NCI-H524 treated with DMSO at 0.1 percent for 48 hours (cell line): ENCODE measurements at regions not wholly inside any gene's neighbourhood (a gene's known extent, or its start where the extent isn't known, plus 50 kb on each side); places are given as distances from the start of the nearest gene placed in this dataset.
A peak's percentile ranks its signal among the peaks of the same experiment; 100 is the strongest.

ENCODE experiments used
- DNase-seq: peaks from one replicate; lab custom pipeline; 2025; lab: John Stamatoyannopoulos, UW

DNA sequence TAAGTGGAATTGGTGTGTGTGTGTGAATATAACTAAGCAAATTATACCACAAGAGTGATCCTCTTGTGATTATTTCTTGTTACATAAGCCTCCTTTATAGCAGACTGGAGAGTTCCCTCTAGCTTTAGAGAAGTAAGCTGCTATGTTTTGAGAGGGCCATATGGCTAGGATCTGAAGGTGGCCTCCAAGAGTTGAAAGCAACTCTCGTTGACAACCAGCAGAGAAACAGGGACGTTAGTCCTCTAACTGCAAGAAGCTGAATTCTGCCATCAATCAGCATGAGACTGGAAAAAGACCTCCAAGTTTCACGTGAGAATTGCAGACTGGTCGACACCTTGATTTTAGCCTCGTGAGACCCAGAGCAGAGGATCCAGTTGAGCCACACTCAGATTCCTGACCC, 278.5 kb upstream of the ZNF717 start:
- peak; percentile 94 for DNase-seq

GRCh38 chr3:76065964-76066363, 280.6 kb upstream of the ZNF717 start:
- no peak for DNase-seq

GRCh38 chr3:76078101-76078500, 292.8 kb upstream of the ZNF717 start:
- DNase-seq: no peak

- DNase-seq: no peak
Observed at GRCh38 chr3:76083992-76084391, 298.6 kb upstream of the ZNF717 start.

GRCh38 chr3:76096036-76096435, 310.7 kb upstream of the ZNF717 start:
- no peak for DNase-seq

- DNase-seq: peak; percentile 24
Observed at GRCh38 chr3:76096836-76097588, 311.7 kb upstream of the ZNF717 start.

- DNase-seq: no peak
Observed at GRCh38 chr3:76097589-76097969, 312.2 kb upstream of the ZNF717 start.

- DNase-seq: no peak
Observed at GRCh38 chr3:76099956-76100355, 314.6 kb upstream of the ZNF717 start.

- no peak for DNase-seq
Observed at GRCh38 chr3:76107935-76108570, 322.7 kb upstream of the ZNF717 start.

GRCh38 chr3:76111808-76112207, 326.5 kb upstream of the ZNF717 start:
- no peak for DNase-seq

DNA sequence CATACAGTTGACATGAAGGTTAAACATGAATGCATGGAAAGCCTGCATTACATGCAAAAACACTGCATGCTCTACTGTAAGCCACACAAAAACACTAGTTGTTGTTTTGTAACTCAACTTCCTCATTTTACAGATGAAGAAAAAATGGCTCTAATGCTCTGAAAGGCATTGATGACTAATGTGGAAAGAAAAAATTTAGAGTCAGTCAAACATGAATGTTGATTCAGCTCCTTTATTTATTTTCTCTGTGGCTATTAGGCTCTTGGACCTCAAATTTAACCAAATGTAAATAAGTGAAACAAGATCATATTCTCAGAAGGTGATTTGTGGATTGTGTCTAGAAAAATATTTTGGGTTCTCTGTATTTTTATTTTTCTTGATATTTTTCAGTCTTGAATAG, 336.7 kb upstream of the ZNF717 start:
- DNase-seq: no peak

DNA sequence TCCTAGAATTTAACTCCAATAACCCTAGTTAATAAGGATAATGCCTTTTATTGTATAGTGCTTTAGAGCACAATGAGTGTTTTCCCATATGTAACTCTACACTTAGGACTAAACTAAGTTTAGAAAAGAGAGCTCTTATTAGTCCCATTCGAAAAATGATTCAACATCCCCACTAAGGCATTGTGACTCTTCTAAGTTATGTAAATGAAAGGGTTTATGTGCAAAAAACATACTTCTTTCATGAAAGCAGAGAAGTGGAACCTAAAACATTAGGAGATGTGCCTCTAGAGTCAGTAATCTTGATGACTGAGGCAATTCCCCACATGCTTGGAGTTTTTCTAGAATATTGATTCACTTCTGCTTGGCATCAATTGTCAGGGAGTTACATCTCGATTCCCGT, 344.1 kb upstream of the ZNF717 start:
- DNase-seq: no peak

DNA sequence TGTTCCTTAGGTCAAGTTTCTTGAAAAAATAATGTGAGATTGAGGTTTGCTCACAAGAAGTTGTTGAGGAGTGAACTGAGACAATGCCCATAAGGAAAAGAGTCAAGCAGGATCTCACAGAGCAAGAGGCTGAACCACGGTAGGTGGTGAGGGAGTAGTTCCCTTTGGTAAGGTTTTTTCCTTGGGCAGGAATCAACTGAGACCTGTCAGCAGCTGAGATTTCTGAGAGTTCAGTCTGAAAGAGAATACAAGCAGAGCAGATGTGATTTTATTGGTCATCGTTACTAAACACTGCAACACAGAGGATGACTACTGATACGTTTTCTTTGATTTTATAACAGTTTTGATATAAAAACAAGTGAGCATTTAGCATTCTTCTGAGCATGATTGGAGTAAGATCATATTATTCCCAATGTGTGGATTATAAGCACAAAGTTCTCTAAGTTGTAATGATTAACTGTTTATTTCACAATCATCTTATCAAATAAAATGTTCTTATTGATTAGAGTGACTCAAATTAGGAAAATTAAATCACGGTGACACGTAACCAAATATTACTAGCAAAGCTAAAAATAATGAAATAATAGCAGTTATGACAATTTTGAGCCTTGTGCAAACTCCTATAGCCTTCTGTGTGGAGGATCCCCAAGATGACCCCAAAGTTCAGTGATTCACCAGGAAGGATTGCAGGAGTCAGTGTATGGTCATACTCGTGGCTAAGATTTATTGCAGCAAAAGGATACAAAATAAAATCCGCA, 346.2 kb upstream of the ZNF717 start:
- no peak for DNase-seq

GRCh38 chr3:76132154-76132470, 346.8 kb upstream of the ZNF717 start:
- peak; percentile 29 for DNase-seq

- no peak for DNase-seq
Observed at GRCh38 chr3:76134166-76134565, 348.8 kb upstream of the ZNF717 start.

- DNase-seq: no peak
Observed at GRCh38 chr3:76138921-76139320, 353.6 kb upstream of the ZNF717 start.

DNA sequence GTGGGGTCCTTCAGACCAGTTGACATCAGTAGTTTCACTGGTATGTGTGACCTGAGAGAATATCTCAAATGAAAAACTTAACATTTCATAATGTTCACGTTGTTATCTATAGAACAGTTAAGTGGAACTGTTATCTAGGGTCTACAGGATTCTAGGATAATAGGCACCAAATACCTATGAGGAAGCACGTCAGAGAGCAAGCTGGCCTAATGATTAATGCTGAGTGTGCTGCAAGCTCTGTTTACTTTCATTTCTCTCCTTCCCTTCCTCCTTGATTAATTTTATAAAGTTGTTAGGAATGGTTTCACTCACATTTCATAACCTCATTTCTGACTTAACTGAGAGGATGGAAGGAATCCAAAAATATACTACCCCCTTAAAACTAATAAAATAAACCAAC, 362.5 kb upstream of the ZNF717 start:
- no peak for DNase-seq

- no peak for DNase-seq
Observed at GRCh38 chr3:76152028-76152427, 366.7 kb upstream of the ZNF717 start.

- DNase-seq: no peak
Observed at GRCh38 chr3:76161856-76162255, 376.5 kb upstream of the ZNF717 start.

DNA sequence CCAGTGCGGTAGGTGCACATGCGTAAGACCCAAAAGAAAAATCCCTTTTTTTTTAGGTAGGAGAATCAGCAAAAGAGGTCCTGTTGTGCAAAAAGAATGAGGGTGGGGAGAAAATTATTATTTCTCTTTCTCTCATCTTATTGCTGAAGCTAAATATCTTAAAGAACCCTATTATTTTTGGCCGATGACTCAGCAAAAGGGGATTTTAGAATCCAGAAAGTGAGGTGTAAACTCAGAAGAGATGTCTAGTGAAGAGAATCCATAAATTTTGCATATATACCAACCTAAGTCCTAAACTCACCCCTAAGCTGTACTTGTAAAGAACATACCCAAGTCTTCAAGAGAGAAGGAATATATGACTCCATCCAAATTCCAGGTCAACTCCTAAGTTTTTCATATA, 386.3 kb upstream of the ZNF717 start:
- no peak for DNase-seq

DNA sequence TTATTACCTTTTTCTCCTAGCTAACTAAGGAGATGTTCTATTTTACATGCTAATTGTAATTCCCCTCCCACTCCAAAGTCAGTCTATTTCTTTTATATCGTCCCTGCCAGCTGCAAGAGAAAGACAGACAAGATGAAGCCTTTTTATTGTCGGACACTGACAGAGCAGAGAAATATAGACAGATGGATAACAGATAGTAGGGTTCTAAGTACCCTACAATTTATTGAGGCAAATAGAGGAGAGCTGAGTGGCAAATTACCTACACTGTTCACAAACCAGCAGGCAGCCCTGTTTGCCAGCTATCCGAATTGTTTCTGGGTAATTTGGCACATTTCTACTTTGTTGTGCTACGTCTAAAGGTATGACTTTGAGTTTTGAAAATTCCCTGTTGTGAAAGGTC, 392.3 kb upstream of the ZNF717 start:
- DNase-seq: no peak

- no peak for DNase-seq
Observed at GRCh38 chr3:76178412-76178811, 393.1 kb upstream of the ZNF717 start.

GRCh38 chr3:76181213-76181612, 395.9 kb upstream of the ZNF717 start:
- DNase-seq: no peak
